Astrocyte (in vitro differentiated cells and primary cell): ENCODE measurements at regions not wholly inside any gene's neighbourhood (a gene's known extent, or its start where the extent isn't known, plus 50 kb on each side); places are given as distances from the start of the nearest gene placed in this dataset.

Experiments used
- DNase-seq: peaks from one replicate; pipeline ENCODE4 v3.0.0-alpha.2; 2010; ENCODE audit warnings: low read depth
- FAIRE-seq: peaks from 2 replicates; lab custom pipeline; 2011; peaks lifted over from hg19 to GRCh38; lab: Jason Lieb, UNC
- H2AFZ ChIP-seq: 2 replicates; pipeline ENCODE4 v1.6.0; 2012; ENCODE audit warnings: low read depth, low read length, inconsistent platforms
- H3K27ac ChIP-seq: 2 replicates; pipeline ENCODE4 v1.5.1; 2011; ENCODE audit warnings: low read depth, low read length, inconsistent platforms
- H3K27me3 ChIP-seq: 2 replicates; pipeline ENCODE4 v1.6.0; 2011; ENCODE audit warnings: low read length, inconsistent platforms; ENCODE audit not compliant: insufficient read depth
- H3K36me3 ChIP-seq: 2 replicates; pipeline ENCODE4 v1.5.1; 2011; ENCODE audit warnings: low read length, inconsistent platforms; ENCODE audit not compliant: insufficient read depth
- H3K4me1 ChIP-seq: 2 replicates; pipeline ENCODE4 v1.5.1; 2011; ENCODE audit warnings: low read length, inconsistent platforms; ENCODE audit not compliant: insufficient read depth
- H3K4me2 ChIP-seq: 2 replicates; pipeline ENCODE4 v1.6.0; 2012; ENCODE audit warnings: low read length, inconsistent platforms
- H3K4me3 ChIP-seq: 2 replicates; pipeline ENCODE4 v1.5.1; 2011; ENCODE audit warnings: low read depth, mild to moderate bottlenecking, low read length, inconsistent platforms; ENCODE audit not compliant: insufficient read depth
- H3K79me2 ChIP-seq: 2 replicates; pipeline ENCODE4 v1.6.0; 2012; ENCODE audit warnings: mild to moderate bottlenecking, low read length, inconsistent platforms; ENCODE audit not compliant: insufficient read depth
- H3K9ac ChIP-seq: 2 replicates; pipeline ENCODE4 v1.6.0; 2012; ENCODE audit warnings: mild to moderate bottlenecking, low read length, inconsistent platforms
- H3K9me3 ChIP-seq: 2 replicates; pipeline ENCODE4 v1.5.1; 2012; ENCODE audit warnings: low read depth, mild to moderate bottlenecking, low read length, inconsistent platforms; ENCODE audit not compliant: insufficient read depth
- H4K20me1 ChIP-seq: 2 replicates; pipeline ENCODE4 v1.6.0; 2012; ENCODE audit warnings: low read length, inconsistent platforms; ENCODE audit not compliant: insufficient read depth
- H3K27ac Mint-ChIP-seq: one replicate; pipeline ENCODE4 v1.8.0; 2021; ENCODE audit warnings: mild to moderate bottlenecking, mixed read lengths; ENCODE audit not compliant: unreplicated experiment
- H3K27me3 Mint-ChIP-seq: one replicate; pipeline ENCODE4 v1.8.0; 2021; ENCODE audit warnings: low read depth, mixed read lengths; ENCODE audit not compliant: unreplicated experiment
- H3K36me3 Mint-ChIP-seq: one replicate; pipeline ENCODE4 v1.8.0; 2021; ENCODE audit warnings: low read depth, mixed read lengths; ENCODE audit not compliant: unreplicated experiment
- H3K4me1 Mint-ChIP-seq: one replicate; pipeline ENCODE4 v1.8.0; 2021; ENCODE audit warnings: low read depth, mixed read lengths; ENCODE audit not compliant: unreplicated experiment
- H3K4me3 Mint-ChIP-seq: one replicate; pipeline ENCODE4 v1.8.0; 2021; ENCODE audit warnings: mild to moderate bottlenecking, moderate library complexity, mixed read lengths; ENCODE audit not compliant: unreplicated experiment
- H3K9me3 Mint-ChIP-seq: one replicate; pipeline ENCODE4 v1.8.0; 2021; ENCODE audit warnings: mild to moderate bottlenecking, mixed read lengths; ENCODE audit not compliant: unreplicated experiment
- CTCF ChIP-seq: IDR thresholded peaks from 2 replicates; pipeline ENCODE4 v1.5.1; 2011; ENCODE audit warnings: low read depth, mild to moderate bottlenecking, inconsistent platforms, low read length, moderate library complexity; ENCODE audit not compliant: insufficient read depth
- EZH2 ChIP-seq: IDR thresholded peaks from 2 replicates; pipeline ENCODE4 v1.6.1; 2012; ENCODE audit warnings: mild to moderate bottlenecking, low read length, inconsistent platforms; ENCODE audit not compliant: insufficient read depth

- H3K9me3 Mint-ChIP-seq: no peaks in the 10 kb centered on the region
- no peaks in the 10 kb centered on the region for H3K4me1 Mint-ChIP-seq
- no peaks in the 10 kb centered on the region for H3K27me3 ChIP-seq
- H3K9me3 ChIP-seq: no peaks in the 10 kb centered on the region
- no peak for FAIRE-seq
- H4K20me1 ChIP-seq: no peaks in the 10 kb centered on the region
- no peaks in the 10 kb centered on the region for H3K79me2 ChIP-seq
- H3K27me3 Mint-ChIP-seq: no peaks in the 10 kb centered on the region
- no peak overlapping the region for H3K27ac Mint-ChIP-seq
- H3K27ac ChIP-seq: no peak overlapping the region
- no peak overlapping the region for H3K4me2 ChIP-seq
- H3K36me3 Mint-ChIP-seq: no peaks in the 10 kb centered on the region
- no peak for DNase-seq
- no peak for TF ChIP-seq EZH2
- TF ChIP-seq CTCF: no peak
- no peaks in the 10 kb centered on the region for H3K36me3 ChIP-seq
- H3K9ac ChIP-seq: no peak overlapping the region
- H3K4me3 ChIP-seq: no peak overlapping the region
- H3K4me3 Mint-ChIP-seq: no peak overlapping the region
- no peaks in the 10 kb centered on the region for H3K4me1 ChIP-seq
- H2AFZ ChIP-seq: no peak overlapping the region
Measured at GRCh38 chr2:177014946-177015345, 197.6 kb upstream of the HNRNPA3 start.

- no peak overlapping the region for H3K4me3 ChIP-seq
- Mint-ChIP-seq H3K27ac (no peak overlapping the region), H3K4me1 (no peaks in the 10 kb centered on the region), H3K9me3 (no peaks in the 10 kb centered on the region), H3K27me3 (no peaks in the 10 kb centered on the region), H3K4me3 (no peak overlapping the region), H3K36me3 (no peaks in the 10 kb centered on the region)
- H3K27ac ChIP-seq: no peak overlapping the region
- H3K27me3 ChIP-seq: no peaks in the 10 kb centered on the region
- H3K4me2 ChIP-seq: no peak overlapping the region
- H3K4me1 ChIP-seq: no peaks in the 10 kb centered on the region
- TF ChIP-seq EZH2: no peak
- TF ChIP-seq CTCF: no peak
- no peaks in the 10 kb centered on the region for H4K20me1 ChIP-seq
- H2AFZ ChIP-seq: no peak overlapping the region
- H3K79me2 ChIP-seq: no peaks in the 10 kb centered on the region
- H3K36me3 ChIP-seq: no peaks in the 10 kb centered on the region
- FAIRE-seq (no peak), DNase-seq (no peak)
- no peaks in the 10 kb centered on the region for H3K9me3 ChIP-seq
- H3K9ac ChIP-seq: no peak overlapping the region
Measured at GRCh38 chr2:177015356-177015923, 197.2 kb upstream of the HNRNPA3 start.

- H3K27ac Mint-ChIP-seq: no peak overlapping the region
Measured at GRCh38 chr2:177020524-177021119, 192.0 kb upstream of the HNRNPA3 start.

More at GRCh38 chr2:177020524-177021119, 192.0 kb upstream of the HNRNPA3 start:
- no peaks in the 10 kb centered on the region for H3K27me3 ChIP-seq
- H3K4me2 ChIP-seq: no peak overlapping the region
- H3K4me1 Mint-ChIP-seq: no peaks in the 10 kb centered on the region
- peaks cover 1% of the 10 kb centered on the region for H3K36me3 Mint-ChIP-seq
- peaks cover 2% of the 10 kb centered on the region for H3K27me3 Mint-ChIP-seq
- no peak overlapping the region for H3K9ac ChIP-seq
- no peaks in the 10 kb centered on the region for H3K4me1 ChIP-seq
- no peak overlapping the region for H2AFZ ChIP-seq
- H3K9me3 ChIP-seq: no peaks in the 10 kb centered on the region
- no peak for DNase-seq
- no peaks in the 10 kb centered on the region for H3K9me3 Mint-ChIP-seq
- H3K4me3 ChIP-seq: no peak overlapping the region
- H3K4me3 Mint-ChIP-seq: no peak overlapping the region
- H4K20me1 ChIP-seq: no peaks in the 10 kb centered on the region
- no peak overlapping the region for H3K27ac ChIP-seq
- no peaks in the 10 kb centered on the region for H3K36me3 ChIP-seq
- H3K79me2 ChIP-seq: no peaks in the 10 kb centered on the region
- FAIRE-seq: no peak
- TF ChIP-seq EZH2: no peak
- TF ChIP-seq CTCF: no peak
